ENCODE measurements at regions not wholly inside any gene's neighbourhood (a gene's known extent, or its start where the extent isn't known, plus 50 kb on each side); places are given as distances from the start of the nearest gene placed in this dataset.

DNA sequence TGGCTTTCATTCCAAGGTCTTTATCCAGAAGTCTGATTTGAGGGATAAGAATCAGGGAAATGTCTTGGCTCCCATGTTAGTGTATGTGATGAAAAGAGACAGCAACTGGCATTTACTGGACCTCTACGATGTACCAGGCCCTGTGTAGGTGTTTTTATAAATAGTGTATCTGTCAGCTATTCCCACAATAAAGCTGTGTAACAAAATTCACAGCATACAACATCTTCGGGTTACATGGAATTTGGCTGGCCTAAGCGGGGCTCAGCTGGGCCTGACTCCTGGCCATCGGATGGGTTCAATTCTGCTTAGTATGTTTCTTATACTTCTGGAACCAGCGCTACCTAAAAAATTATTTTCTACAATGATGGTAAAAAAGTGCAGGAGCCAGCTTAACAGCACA, 128.2 kb downstream of the SNX5 start:
- H3K36me3 ChIP-seq (ENCODE audit: insufficient read depth, low read length), result no peaks in the 10 kb centered on the region
- TF ChIP-seq, protein P1, sequence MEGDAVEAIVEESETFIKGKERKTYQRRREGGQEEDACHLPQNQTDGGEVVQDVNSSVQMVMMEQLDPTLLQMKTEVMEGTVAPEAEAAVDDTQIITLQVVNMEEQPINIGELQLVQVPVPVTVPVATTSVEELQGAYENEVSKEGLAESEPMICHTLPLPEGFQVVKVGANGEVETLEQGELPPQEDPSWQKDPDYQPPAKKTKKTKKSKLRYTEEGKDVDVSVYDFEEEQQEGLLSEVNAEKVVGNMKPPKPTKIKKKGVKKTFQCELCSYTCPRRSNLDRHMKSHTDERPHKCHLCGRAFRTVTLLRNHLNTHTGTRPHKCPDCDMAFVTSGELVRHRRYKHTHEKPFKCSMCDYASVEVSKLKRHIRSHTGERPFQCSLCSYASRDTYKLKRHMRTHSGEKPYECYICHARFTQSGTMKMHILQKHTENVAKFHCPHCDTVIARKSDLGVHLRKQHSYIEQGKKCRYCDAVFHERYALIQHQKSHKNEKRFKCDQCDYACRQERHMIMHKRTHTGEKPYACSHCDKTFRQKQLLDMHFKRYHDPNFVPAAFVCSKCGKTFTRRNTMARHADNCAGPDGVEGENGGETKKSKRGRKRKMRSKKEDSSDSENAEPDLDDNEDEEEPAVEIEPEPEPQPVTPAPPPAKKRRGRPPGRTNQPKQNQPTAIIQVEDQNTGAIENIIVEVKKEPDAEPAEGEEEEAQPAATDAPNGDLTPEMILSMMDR (IDR thresholded peaks at IDR 0.05; ENCODE audit: borderline replicate concordance, extremely low read depth, low read length, poor library complexity, severe bottlenecking), result no peak
- no peak for TF ChIP-seq EZH2 (IDR thresholded peaks at IDR 0.05; ENCODE audit: borderline replicate concordance, low read depth, low read length, severe bottlenecking)
- no peaks in the 10 kb centered on the region for H3K4me1 ChIP-seq (ENCODE audit: insufficient read depth, low read length)
- no peak for ATAC-seq (ENCODE audit: insufficient read depth, low read depth)
- H3K4me2 ChIP-seq (ENCODE audit: insufficient read depth, low read length), result no peak overlapping the region
- no peaks in the 10 kb centered on the region for H3K79me2 ChIP-seq (ENCODE audit: insufficient read depth, low read length)
- DNase-seq, result no peak
- no peak overlapping the region for H3K27ac ChIP-seq (ENCODE audit: low read length)
- peaks cover 5% of the 10 kb centered on the region for H3K27me3 ChIP-seq (ENCODE audit: insufficient read depth, low read length, poor library complexity)
- H3K9ac ChIP-seq (ENCODE audit: low read depth, low read length), result no peak overlapping the region
- H3K4me3 ChIP-seq (ENCODE audit: low read depth in 1 of 2, low read length in 2 of 2), result no peak overlapping the region
- H4K20me1 ChIP-seq (ENCODE audit: insufficient read depth, low read length), result no peaks in the 10 kb centered on the region
- H2AFZ ChIP-seq (ENCODE audit: low read depth, low read length), result no peak overlapping the region
- H3K9me3 ChIP-seq (ENCODE audit: insufficient read depth, low read length, severe bottlenecking), result no peaks in the 10 kb centered on the region

DNA sequence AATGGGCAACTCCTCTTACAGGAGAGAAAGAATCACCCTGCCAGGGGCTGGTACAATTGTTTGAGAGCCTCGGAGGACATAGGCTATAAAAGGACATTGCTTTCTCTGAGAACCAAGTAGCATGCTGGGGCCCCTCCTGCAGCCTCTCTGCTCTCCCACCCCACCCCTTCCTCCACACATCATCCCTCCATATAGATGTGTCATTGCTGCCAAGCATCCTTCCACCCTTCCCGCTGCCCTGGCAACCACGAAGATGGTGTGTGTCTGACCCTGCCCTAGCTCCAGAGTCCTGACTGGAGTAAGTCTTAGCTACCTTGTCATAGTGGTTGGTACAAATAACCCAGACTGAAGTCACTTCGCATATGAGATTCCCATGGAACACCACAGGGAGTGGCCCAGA, 129.7 kb downstream of the SNX5 start:
- DNase-seq, result no peak
- ATAC-seq (ENCODE audit: insufficient read depth, low read depth), result no peak
- H3K27me3 ChIP-seq (ENCODE audit: insufficient read depth, low read length, poor library complexity), result peaks cover 4% of the 10 kb centered on the region
- H3K36me3 ChIP-seq (ENCODE audit: insufficient read depth, low read length), result no peaks in the 10 kb centered on the region
- H3K9ac ChIP-seq (ENCODE audit: low read depth, low read length), result no peak overlapping the region
- H4K20me1 ChIP-seq (ENCODE audit: insufficient read depth, low read length), result no peaks in the 10 kb centered on the region
- no peak overlapping the region for H2AFZ ChIP-seq (ENCODE audit: low read depth, low read length)
- H3K4me2 ChIP-seq (ENCODE audit: insufficient read depth, low read length), result no peak overlapping the region
- H3K4me3 ChIP-seq (ENCODE audit: low read depth in 1 of 2, low read length in 2 of 2), result no peak overlapping the region
- no peaks in the 10 kb centered on the region for H3K9me3 ChIP-seq (ENCODE audit: insufficient read depth, low read length, severe bottlenecking)
- TF ChIP-seq, protein P1 (IDR thresholded peaks at IDR 0.05; ENCODE audit: borderline replicate concordance, extremely low read depth, low read length, poor library complexity, severe bottlenecking), result no peak
- TF ChIP-seq EZH2 (IDR thresholded peaks at IDR 0.05; ENCODE audit: borderline replicate concordance, low read depth, low read length, severe bottlenecking), result no peak
- H3K79me2 ChIP-seq (ENCODE audit: insufficient read depth, low read length), result no peaks in the 10 kb centered on the region
- H3K4me1 ChIP-seq (ENCODE audit: insufficient read depth, low read length), result no peaks in the 10 kb centered on the region
- H3K27ac ChIP-seq (ENCODE audit: low read length), result no peak overlapping the region

DNA sequence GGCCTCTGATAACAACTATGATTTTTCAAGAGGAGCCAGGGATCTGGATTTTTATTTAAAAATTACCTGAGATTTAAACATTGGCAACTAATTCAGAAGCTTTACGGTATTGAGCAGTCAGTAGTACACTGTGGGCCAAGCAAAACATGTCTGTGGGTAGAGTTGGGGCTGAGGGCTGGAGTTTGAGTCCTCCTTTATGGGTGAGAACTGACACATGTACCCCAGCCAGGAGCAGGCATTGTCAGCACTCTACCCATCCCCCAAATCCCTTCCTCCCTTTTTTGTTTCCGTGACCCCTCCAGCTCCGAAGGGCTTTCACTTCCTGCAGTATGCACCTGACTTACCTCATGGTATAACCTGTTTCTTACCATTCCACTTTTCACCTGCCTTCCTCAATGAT, 131.4 kb downstream of the SNX5 start:
- Histone ChIP-seq H4K20me1 (ENCODE audit: insufficient read depth, low read length) (no peaks in the 10 kb centered on the region), H3K79me2 (ENCODE audit: insufficient read depth, low read length) (no peaks in the 10 kb centered on the region), H3K27me3 (ENCODE audit: insufficient read depth, low read length, poor library complexity) (peaks cover 4% of the 10 kb centered on the region), H3K36me3 (ENCODE audit: insufficient read depth, low read length) (no peaks in the 10 kb centered on the region), H3K4me3 (ENCODE audit: low read depth in 1 of 2, low read length in 2 of 2) (no peak overlapping the region), H3K4me2 (ENCODE audit: insufficient read depth, low read length) (no peak overlapping the region), H3K9ac (ENCODE audit: low read depth, low read length) (no peak overlapping the region), H3K27ac (ENCODE audit: low read length) (no peak overlapping the region), H3K4me1 (ENCODE audit: insufficient read depth, low read length) (no peaks in the 10 kb centered on the region), H2AFZ (ENCODE audit: low read depth, low read length) (no peak overlapping the region), H3K9me3 (ENCODE audit: insufficient read depth, low read length, severe bottlenecking) (no peaks in the 10 kb centered on the region)
- TF ChIP-seq, protein P1 (IDR thresholded peaks at IDR 0.05; ENCODE audit: borderline replicate concordance, extremely low read depth, low read length, poor library complexity, severe bottlenecking), result no peak
- TF ChIP-seq EZH2 (IDR thresholded peaks at IDR 0.05; ENCODE audit: borderline replicate concordance, low read depth, low read length, severe bottlenecking), result no peak
- ATAC-seq (ENCODE audit: insufficient read depth, low read depth), result no peak
- DNase-seq, result no peak

DNA sequence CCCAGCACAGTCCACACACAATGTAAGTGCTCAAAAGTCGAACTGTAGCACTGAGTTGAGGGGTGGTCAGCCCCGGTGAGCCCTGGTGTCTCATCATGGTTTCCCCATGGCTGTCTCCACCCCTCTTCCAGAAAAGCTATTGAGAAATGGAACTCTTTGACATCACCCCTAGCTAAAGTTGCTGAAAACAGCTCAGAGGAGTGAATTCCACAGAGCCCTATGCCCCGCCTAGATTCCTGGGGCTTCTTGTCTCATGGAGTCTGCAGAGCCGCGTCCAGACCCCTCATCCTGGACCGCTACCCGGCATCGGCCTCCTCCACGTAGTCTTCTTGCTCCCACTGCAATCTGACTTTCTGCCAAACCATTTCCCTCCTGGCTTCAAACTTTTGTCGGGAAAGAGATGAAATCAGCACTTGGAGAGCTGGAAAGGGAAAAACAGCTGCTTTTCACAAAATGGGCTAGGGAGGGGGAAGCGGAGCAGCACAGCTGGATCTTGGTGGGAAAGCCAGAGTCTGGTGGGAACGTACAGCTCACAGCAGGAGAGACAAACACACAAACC, 132.2 kb downstream of the SNX5 start:
- no peak overlapping the region for H3K4me2 ChIP-seq (ENCODE audit: insufficient read depth, low read length)
- no peaks in the 10 kb centered on the region for H3K36me3 ChIP-seq (ENCODE audit: insufficient read depth, low read length)
- TF ChIP-seq EZH2 (IDR thresholded peaks at IDR 0.05; ENCODE audit: borderline replicate concordance, low read depth, low read length, severe bottlenecking), result no peak
- TF ChIP-seq, protein P1 (IDR thresholded peaks at IDR 0.05; ENCODE audit: borderline replicate concordance, extremely low read depth, low read length, poor library complexity, severe bottlenecking), result no peak
- H3K9ac ChIP-seq (ENCODE audit: low read depth, low read length), result no peak overlapping the region
- no peak for ATAC-seq (ENCODE audit: insufficient read depth, low read depth)
- no peak overlapping the region for H3K4me3 ChIP-seq (ENCODE audit: low read depth in 1 of 2, low read length in 2 of 2)
- H3K79me2 ChIP-seq (ENCODE audit: insufficient read depth, low read length), result no peaks in the 10 kb centered on the region
- no peak overlapping the region for H3K27ac ChIP-seq (ENCODE audit: low read length)
- no peaks in the 10 kb centered on the region for H3K9me3 ChIP-seq (ENCODE audit: insufficient read depth, low read length, severe bottlenecking)
- H3K27me3 ChIP-seq (ENCODE audit: insufficient read depth, low read length, poor library complexity), result peaks cover 6% of the 10 kb centered on the region
- no peaks in the 10 kb centered on the region for H3K4me1 ChIP-seq (ENCODE audit: insufficient read depth, low read length)
- H2AFZ ChIP-seq (ENCODE audit: low read depth, low read length), result no peak overlapping the region
- DNase-seq, result no peak
- H4K20me1 ChIP-seq (ENCODE audit: insufficient read depth, low read length), result no peaks in the 10 kb centered on the region

Measured in DND-41 (cell line).